ENCODE measurements at regions not wholly inside any gene's neighbourhood (a gene's known extent, or its start where the extent isn't known, plus 50 kb on each side); places are given as distances from the start of the nearest gene placed in this dataset.

GRCh38 chr9:1217076-1217475 is 166.9 kb downstream of the DMRT2 start:
- Histone ChIP-seq H3K79me2 (ENCODE audit: control insufficient read depth, insufficient read depth, low read length) (no peaks in the 10 kb centered on the region), H2AFZ (ENCODE audit: low read depth, low read length) (no peak overlapping the region), H3K36me3 (ENCODE audit: control insufficient read depth in 2 of 2, extremely low read depth in 1 of 2, insufficient read depth in 2 of 2, low read length in 2 of 2) (no peaks in the 10 kb centered on the region), H3K4me3 (replicated peaks in 1 of 3; ENCODE audit: insufficient read depth in 1 of 3, low read depth in 1 of 3, low read length in 3 of 3) (no peak overlapping the region), H3K9me3 (replicated peaks; ENCODE audit: control insufficient read depth, insufficient read depth, low read length) (peaks cover 8% of the 10 kb centered on the region), H4K20me1 (replicated peaks; ENCODE audit: control insufficient read depth, extremely low read depth, insufficient read depth, low read length) (no peaks in the 10 kb centered on the region), H3K4me2 (ENCODE audit: insufficient read depth, low read length) (no peak overlapping the region), H3K27me3 (ENCODE audit: control insufficient read depth in 2 of 2, insufficient read depth in 2 of 2, low read length in 2 of 2) (no peaks in the 10 kb centered on the region), H3K4me1 (ENCODE audit: control insufficient read depth, extremely low read depth, insufficient read depth, low read length) (no peaks in the 10 kb centered on the region), H3K9me1 (replicated peaks; ENCODE audit: control insufficient read depth, extremely low read depth, insufficient read depth, low read length) (no peaks in the 10 kb centered on the region), H3K27ac (ENCODE audit: insufficient read depth, low read depth, low read length) (no peak overlapping the region), H3K9ac (replicated peaks; ENCODE audit: extremely low read depth, insufficient read depth, low read length) (no peak overlapping the region)
- POLR2A ChIA-PET: no interaction called here
- no TSS peak for BruUV-seq (replicated peaks)
- intact Hi-C loops (cut with micrococcal nuclease): no loop called here
- FAIRE-seq (no peak), DNase-seq (ENCODE audit: low read depth, low spot score) (no peak)
- CTCF ChIA-PET: no interaction called here
- dilution Hi-C loops (cut with MboI; ENCODE audit: extremely low pct_ligation_motif_present, low sequenced_read_pairs): no loop called here
- TF ChIP-seq CTCF (IDR thresholded peaks at IDR 0.05; ENCODE audit: extremely low read depth in 1 of 2, insufficient read depth in 1 of 2, low read depth in 1 of 2, low read length in 2 of 2) (no peak), GATA2 (IDR thresholded peaks at IDR 0.05; ENCODE audit: insufficient read depth, insufficient read length, low read depth, low read length) (no peak), POLR2AphosphoS5 (IDR thresholded peaks at IDR 0.05; ENCODE audit: insufficient read depth, low read depth, low read length) (no peak), EZH2 (IDR thresholded peaks at IDR 0.05; ENCODE audit: borderline replicate concordance, low read depth, low read length, severe bottlenecking) (no peak), FOS (IDR thresholded peaks at IDR 0.05; ENCODE audit: borderline replicate concordance, insufficient read depth, low read length) (no peak), POLR2A (IDR thresholded peaks at IDR 0.05; ENCODE audit: low read depth, low read length) (no peak), MAX (IDR thresholded peaks at IDR 0.05; ENCODE audit: insufficient read depth, insufficient read length) (no peak), MYC (IDR thresholded peaks at IDR 0.05; ENCODE audit: low read depth, low read length) (no peak), JUN (IDR thresholded peaks at IDR 0.05; ENCODE audit: borderline replicate concordance, insufficient read depth, insufficient read length, low read depth) (no peak)

Data from endothelial cell of umbilical vein (primary cell).